Mucosa of descending colon (tissue), 3 donors: ENCODE measurements at regions not wholly inside any gene's neighbourhood (a gene's known extent, or its start where the extent isn't known, plus 50 kb on each side); places are given as distances from the start of the nearest gene placed in this dataset.

Experiments used
- ATAC-seq: fragments of 200-7000 bp; cut with Tn5 transposase; one replicate; pipeline ENCODE4 v1.9.1; 2020; ENCODE audit warnings: mild to moderate bottlenecking, moderate library complexity
- DNase-seq, 3 donors: peaks; one replicate each; pipeline ENCODE4 v3.0.0-alpha.2; 2020
- H3K36me3 ChIP-seq: fragments of 200-600 bp; one replicate; pipeline ENCODE4 v1.8.0; 2021; ENCODE audit warnings: low read depth, mild to moderate bottlenecking
- H3K4me1 ChIP-seq: fragments of 200-600 bp; one replicate; pipeline ENCODE4 v1.8.0; 2021; ENCODE audit warnings: low read depth, mild to moderate bottlenecking
- H3K4me3 ChIP-seq: fragments of 200-600 bp; one replicate; pipeline ENCODE4 v1.8.0; 2021; ENCODE audit warnings: mild to moderate bottlenecking
- H3K9me3 ChIP-seq: fragments of 200-600 bp; one replicate; pipeline ENCODE4 v1.8.0; 2021; ENCODE audit warnings: mild to moderate bottlenecking
- CTCF ChIP-seq: fragments of 200-600 bp; IDR thresholded peaks from one replicate; pipeline ENCODE4 v1.8.0; 2022; ENCODE audit warnings: antibody characterized with exemption, mild to moderate bottlenecking
- intact Hi-C, 2 donors: fragments of 100-400 bp; cut with DNase I in 1 of 2; cut with micrococcal nuclease in 1 of 2; formaldehyde crosslinking; loops; one replicate each; pipeline versions ENCODE4 v1.11.0 to v1.11.1; 2022; cut with DNase I, micrococcal nuclease
- donor health status: DM: no; HTN: no; CAD: no; lungs with moderate emphysema.
- donor health status: DM: no; HTN: no; CAD: no.
- donor health status: DM: no; HTN: yes; CAD: no.

GRCh38 chr5:106523852-106524251 is 1146.9 kb downstream of the EFNA5 start:
- no peaks in the 10 kb centered on the region for H3K9me3 ChIP-seq
- no peak for TF ChIP-seq CTCF
- DNase-seq: no peak
- H3K36me3 ChIP-seq: no peaks in the 10 kb centered on the region
- intact Hi-C loops: no loop called here
- ATAC-seq: no peak
- H3K4me1 ChIP-seq: no peaks in the 10 kb centered on the region
- no peak overlapping the region for H3K4me3 ChIP-seq

GRCh38 chr5:106522296-106522695 is 1148.4 kb downstream of the EFNA5 start:
- Histone ChIP-seq H3K4me3 (no peak overlapping the region), H3K4me1 (no peaks in the 10 kb centered on the region), H3K9me3 (no peaks in the 10 kb centered on the region), H3K36me3 (no peaks in the 10 kb centered on the region)
- TF ChIP-seq CTCF: no peak
- DNase-seq: no peak
- ATAC-seq: no peak
- intact Hi-C loops: no loop called here

- no peaks in the 10 kb centered on the region for H3K36me3 ChIP-seq
- intact Hi-C loops: no loop called here
- TF ChIP-seq CTCF: no peak
- ATAC-seq (no peak), DNase-seq (no peak)
- no peak overlapping the region for H3K4me3 ChIP-seq
- H3K4me1 ChIP-seq: no peaks in the 10 kb centered on the region
- H3K9me3 ChIP-seq: no peaks in the 10 kb centered on the region
Measured at GRCh38 chr5:106521701-106522100, 1149.0 kb downstream of the EFNA5 start.

GRCh38 chr5:106510321-106510720 is 1160.4 kb downstream of the EFNA5 start:
- DNase-seq: no peak
- intact Hi-C loops: no loop called here
- no peak for ATAC-seq
- Histone ChIP-seq H3K4me3 (no peak overlapping the region), H3K36me3 (no peaks in the 10 kb centered on the region), H3K9me3 (no peaks in the 10 kb centered on the region), H3K4me1 (no peaks in the 10 kb centered on the region)
- no peak for TF ChIP-seq CTCF

GRCh38 chr5:106508894-106509293 is 1161.8 kb downstream of the EFNA5 start:
- H3K36me3 ChIP-seq: no peaks in the 10 kb centered on the region
- no peak for ATAC-seq
- no peaks in the 10 kb centered on the region for H3K4me1 ChIP-seq
- DNase-seq: no peak
- H3K9me3 ChIP-seq: no peaks in the 10 kb centered on the region
- intact Hi-C loops: no loop called here
- TF ChIP-seq CTCF: no peak
- H3K4me3 ChIP-seq: no peak overlapping the region

- Histone ChIP-seq H3K4me3 (no peak overlapping the region), H3K4me1 (no peaks in the 10 kb centered on the region), H3K36me3 (no peaks in the 10 kb centered on the region), H3K9me3 (no peaks in the 10 kb centered on the region)
- ATAC-seq (no peak), DNase-seq (no peak)
- TF ChIP-seq CTCF: no peak
- intact Hi-C loops: no loop called here
Measured at GRCh38 chr5:106493910-106494309, 1176.8 kb downstream of the EFNA5 start.
